HL-60 (cell line): ENCODE measurements at regions not wholly inside any gene's neighbourhood (a gene's known extent, or its start where the extent isn't known, plus 50 kb on each side); places are given as distances from the start of the nearest gene placed in this dataset.

Experiments
- DNase-seq, 2 experiments: peaks; one replicate each; pipeline ENCODE4 v3.0.0-alpha.2; 2010 to 2020; ENCODE audit warnings: low read depth in 1 of 2, low spot score in 1 of 2
- H3K27ac ChIP-seq: fragments of 250-450 bp; sonication (Bioruptor Pico); replicated peaks from 2 replicates; pipeline ENCODE4 v1.5.1; 2020; ENCODE audit warnings: mild to moderate bottlenecking, moderate library complexity
- H3K27me3 ChIP-seq: fragments of 250-450 bp; sonication (Bioruptor Pico); 2 replicates; pipeline ENCODE4 v1.5.1; 2021; ENCODE audit warnings: mild to moderate bottlenecking, moderate library complexity; ENCODE audit not compliant: insufficient read depth, poor library complexity, severe bottlenecking
- H3K4me3 ChIP-seq: replicated peaks from 2 replicates; pipeline ENCODE4 v1.5.1; 2011; ENCODE audit warnings: mild to moderate bottlenecking, control low read depth, low read length; ENCODE audit not compliant: insufficient read depth
- CTCF ChIP-seq: IDR thresholded peaks from one replicate; pipeline ENCODE4 v1.5.1; 2011; ENCODE audit warnings: low read length, control low read depth, inconsistent platforms; ENCODE audit not compliant: insufficient read depth
- GABPA ChIP-seq: IDR thresholded peaks from 2 replicates; pipeline ENCODE4 v1.6.1; 2012; ENCODE audit warnings: low read depth
- POLR2AphosphoS5 ChIP-seq: IDR thresholded peaks from 2 replicates; pipeline ENCODE4 v1.6.1; 2012; ENCODE audit warnings: low read depth
- REST ChIP-seq: IDR thresholded peaks from 2 replicates; pipeline ENCODE4 v1.6.1; 2012; ENCODE audit warnings: low read depth; ENCODE audit not compliant: insufficient replicate concordance
- SPI1 ChIP-seq: IDR thresholded peaks from 2 replicates; pipeline ENCODE4 v1.6.1; 2012; ENCODE audit warnings: low read depth, mild to moderate bottlenecking, borderline replicate concordance

GRCh38 chr20:11195899-11196558 is 522.2 kb upstream of the JAG1 start:
- TF ChIP-seq REST (no peak), SPI1 (no peak), GABPA (no peak), POLR2AphosphoS5 (no peak), CTCF (no peak)
- no peaks in the 10 kb centered on the region for H3K27me3 ChIP-seq
- H3K4me3 ChIP-seq = no peak overlapping the region
- no peak for DNase-seq
- H3K27ac ChIP-seq = no peak overlapping the region

GRCh38 chr20:11197851-11198250 is 524.1 kb upstream of the JAG1 start:
- no peak for DNase-seq
- Histone ChIP-seq H3K4me3 (no peak overlapping the region), H3K27ac (no peak overlapping the region), H3K27me3 (no peaks in the 10 kb centered on the region)
- TF ChIP-seq CTCF = no peak
- TF ChIP-seq GABPA = no peak
- no peak for TF ChIP-seq SPI1
- no peak for TF ChIP-seq REST
- no peak for TF ChIP-seq POLR2AphosphoS5

GRCh38 chr20:11200423-11200822 is 526.6 kb upstream of the JAG1 start:
- H3K4me3 ChIP-seq = no peak overlapping the region
- no peak for DNase-seq
- TF ChIP-seq CTCF (no peak), SPI1 (no peak), REST (no peak), GABPA (no peak), POLR2AphosphoS5 (no peak)
- H3K27ac ChIP-seq = no peak overlapping the region
- no peaks in the 10 kb centered on the region for H3K27me3 ChIP-seq
